ENCODE measurements at regions not wholly inside any gene's neighbourhood (a gene's known extent, or its start where the extent isn't known, plus 50 kb on each side); places are given as distances from the start of the nearest gene placed in this dataset.

DNA sequence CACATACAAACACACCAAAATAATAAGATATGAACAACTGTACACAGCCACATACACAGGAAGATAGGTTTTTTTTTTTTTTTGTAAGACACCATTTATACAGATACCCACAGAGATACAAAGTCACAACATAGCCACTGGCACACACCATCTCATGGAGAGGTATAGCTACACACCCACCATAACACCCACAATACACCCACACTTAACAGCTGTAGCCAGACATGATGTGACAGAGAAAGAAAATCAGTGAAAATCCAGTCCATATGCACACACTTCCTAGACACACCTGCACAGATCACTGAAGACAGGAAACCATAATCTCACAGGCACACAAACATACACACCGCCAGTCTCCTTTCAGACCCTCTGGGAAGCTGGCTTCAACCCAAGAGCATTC lies 62.4 kb upstream of the PAX2 start:
- TF ChIP-seq CTCF (IDR thresholded peaks at IDR 0.05) (no peak), EZH2 (IDR thresholded peaks at IDR 0.05; ENCODE audit: borderline replicate concordance, insufficient read depth, low read depth, low read length, poor library complexity, severe bottlenecking) (no peak)
